ENCODE measurements at regions not wholly inside any gene's neighbourhood (a gene's known extent, or its start where the extent isn't known, plus 50 kb on each side); places are given as distances from the start of the nearest gene placed in this dataset.

DNA sequence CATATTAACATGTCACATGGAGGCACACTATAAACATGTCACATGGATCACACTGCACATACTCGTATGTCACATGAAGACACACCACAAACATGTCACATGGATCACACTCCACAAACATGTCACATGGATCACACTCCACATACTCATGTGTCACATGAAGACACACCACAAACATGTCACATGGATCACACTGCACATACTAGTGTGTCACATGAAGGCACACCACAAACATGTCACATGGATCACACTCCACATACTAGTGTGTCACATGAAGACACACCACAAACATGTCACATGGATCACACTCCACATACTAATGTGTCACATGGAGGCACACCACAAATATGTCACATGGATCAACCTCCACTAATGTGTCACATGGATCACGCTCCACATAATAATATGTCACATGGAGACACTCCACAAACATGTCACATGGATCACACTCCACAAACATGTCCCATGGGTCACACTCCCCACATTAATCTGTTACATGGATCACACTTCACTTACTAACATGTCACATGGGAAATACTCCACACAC, 195.6 kb upstream of the PFKP start:
- H3K9me3 ChIP-seq, result no peaks in the 10 kb centered on the region

DNA sequence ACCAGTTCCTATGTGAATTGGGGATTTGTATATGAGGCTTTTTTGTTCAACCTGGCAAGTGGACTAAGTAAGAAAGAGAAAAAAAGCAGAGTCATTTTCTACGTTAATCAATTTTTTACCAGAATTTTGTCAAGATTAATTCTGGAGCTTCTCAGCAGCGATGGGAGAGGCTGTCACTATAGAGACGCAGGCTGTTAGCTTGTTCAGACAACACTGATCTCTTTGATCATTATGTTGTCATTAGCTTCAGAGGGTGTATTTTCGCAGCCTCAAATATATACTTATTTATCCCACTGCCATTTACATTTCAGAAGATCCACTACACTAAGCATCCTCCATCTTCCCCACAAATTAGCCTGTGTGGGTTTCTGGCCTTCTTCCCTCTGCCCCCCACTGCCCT, 196.7 kb upstream of the PFKP start:
- no peak for DNase-seq
- TF ChIP-seq, protein P1, sequence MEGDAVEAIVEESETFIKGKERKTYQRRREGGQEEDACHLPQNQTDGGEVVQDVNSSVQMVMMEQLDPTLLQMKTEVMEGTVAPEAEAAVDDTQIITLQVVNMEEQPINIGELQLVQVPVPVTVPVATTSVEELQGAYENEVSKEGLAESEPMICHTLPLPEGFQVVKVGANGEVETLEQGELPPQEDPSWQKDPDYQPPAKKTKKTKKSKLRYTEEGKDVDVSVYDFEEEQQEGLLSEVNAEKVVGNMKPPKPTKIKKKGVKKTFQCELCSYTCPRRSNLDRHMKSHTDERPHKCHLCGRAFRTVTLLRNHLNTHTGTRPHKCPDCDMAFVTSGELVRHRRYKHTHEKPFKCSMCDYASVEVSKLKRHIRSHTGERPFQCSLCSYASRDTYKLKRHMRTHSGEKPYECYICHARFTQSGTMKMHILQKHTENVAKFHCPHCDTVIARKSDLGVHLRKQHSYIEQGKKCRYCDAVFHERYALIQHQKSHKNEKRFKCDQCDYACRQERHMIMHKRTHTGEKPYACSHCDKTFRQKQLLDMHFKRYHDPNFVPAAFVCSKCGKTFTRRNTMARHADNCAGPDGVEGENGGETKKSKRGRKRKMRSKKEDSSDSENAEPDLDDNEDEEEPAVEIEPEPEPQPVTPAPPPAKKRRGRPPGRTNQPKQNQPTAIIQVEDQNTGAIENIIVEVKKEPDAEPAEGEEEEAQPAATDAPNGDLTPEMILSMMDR (IDR thresholded peaks at IDR 0.05), result no peak
- Histone ChIP-seq H3K27ac (no peak overlapping the region), H3K9me3 (no peaks in the 10 kb centered on the region), H3K27me3 (peaks cover 0 to 12% of the 10 kb centered on the region in 2 donors), H3K4me3 (no peak overlapping the region), H3K36me3 (no peaks in the 10 kb centered on the region), H3K4me1 (no peaks in the 10 kb centered on the region)
- intact Hi-C loops (cut with DNase I; ENCODE audit: low total_unique reads), result no loop called here

More for the DNA sequence above, 195.6 kb upstream of the PFKP start:
- H3K36me3 ChIP-seq, result no peaks in the 10 kb centered on the region
- DNase-seq, result no peak
- no peaks in the 10 kb centered on the region for H3K4me1 ChIP-seq
- no peak overlapping the region for H3K4me3 ChIP-seq
- H3K27me3 ChIP-seq, result peaks cover 0 to 11% of the 10 kb centered on the region in 2 donors
- intact Hi-C loops (cut with DNase I; ENCODE audit: low total_unique reads), result no loop called here
- H3K27ac ChIP-seq, result no peak overlapping the region
- TF ChIP-seq, protein P1 (IDR thresholded peaks at IDR 0.05), result no peak

DNA sequence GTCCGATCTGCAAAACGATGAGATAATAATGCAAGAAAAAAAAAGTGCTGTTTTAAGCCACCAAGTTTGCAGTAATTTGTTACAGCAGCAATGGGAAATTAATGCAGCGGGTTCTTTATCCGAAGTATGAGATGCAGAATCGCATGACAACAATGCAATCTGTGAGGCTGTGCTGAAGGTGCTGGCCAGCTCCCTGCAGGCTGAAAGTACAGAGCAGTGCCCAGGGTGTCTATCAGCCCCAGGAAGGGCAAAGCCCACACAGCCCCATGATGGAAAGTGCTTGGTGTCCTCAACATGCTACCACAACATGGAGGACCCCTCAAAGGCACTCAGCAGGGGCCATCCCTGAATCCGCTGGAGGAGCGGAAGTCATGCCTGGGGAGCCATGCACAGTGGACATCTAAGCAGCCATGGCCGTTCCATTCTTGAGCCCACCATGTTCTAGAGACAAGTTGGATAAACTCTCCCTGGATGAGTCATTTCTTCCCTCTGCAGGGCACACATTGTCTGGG, 199.5 kb upstream of the PFKP start:
- Histone ChIP-seq H3K4me1 (no peaks in the 10 kb centered on the region), H3K36me3 (no peaks in the 10 kb centered on the region), H3K4me3 (no peak overlapping the region), H3K27me3 (peaks cover 0 to 12% of the 10 kb centered on the region in 2 donors), H3K9me3 (no peaks in the 10 kb centered on the region), H3K27ac (no peak overlapping the region)
- TF ChIP-seq, protein P1 (IDR thresholded peaks at IDR 0.05), result no peak
- intact Hi-C loops (cut with DNase I; ENCODE audit: low total_unique reads), result no loop called here
- no peak for DNase-seq

DNA sequence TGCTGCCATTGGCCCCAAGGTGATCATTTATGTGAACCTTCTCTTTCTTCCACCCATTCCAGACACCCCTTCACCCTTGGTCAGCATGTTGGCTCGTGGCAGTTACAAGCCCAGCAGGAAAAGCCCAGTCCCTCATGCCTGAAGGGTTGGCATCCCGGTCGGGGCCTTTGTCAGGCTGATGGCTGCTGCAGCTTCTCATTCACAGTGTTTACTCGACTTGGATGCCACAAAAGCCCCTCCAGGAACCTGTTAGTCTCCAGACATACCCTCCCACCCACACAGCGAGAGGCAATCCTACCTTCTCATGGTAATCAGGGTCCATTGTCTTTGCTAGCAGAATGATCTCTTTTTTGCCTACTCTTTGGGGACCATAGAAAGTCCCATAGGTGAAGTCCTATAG, 200.8 kb upstream of the PFKP start:
- no peak for DNase-seq
- Histone ChIP-seq H3K27me3 (peaks cover 0 to 12% of the 10 kb centered on the region in 2 donors), H3K4me3 (no peak overlapping the region), H3K27ac (no peak overlapping the region), H3K9me3 (no peaks in the 10 kb centered on the region), H3K4me1 (no peaks in the 10 kb centered on the region), H3K36me3 (no peaks in the 10 kb centered on the region)
- intact Hi-C loops (cut with DNase I; ENCODE audit: low total_unique reads), result no loop called here
- TF ChIP-seq, protein P1 (IDR thresholded peaks at IDR 0.05), result no peak

DNA sequence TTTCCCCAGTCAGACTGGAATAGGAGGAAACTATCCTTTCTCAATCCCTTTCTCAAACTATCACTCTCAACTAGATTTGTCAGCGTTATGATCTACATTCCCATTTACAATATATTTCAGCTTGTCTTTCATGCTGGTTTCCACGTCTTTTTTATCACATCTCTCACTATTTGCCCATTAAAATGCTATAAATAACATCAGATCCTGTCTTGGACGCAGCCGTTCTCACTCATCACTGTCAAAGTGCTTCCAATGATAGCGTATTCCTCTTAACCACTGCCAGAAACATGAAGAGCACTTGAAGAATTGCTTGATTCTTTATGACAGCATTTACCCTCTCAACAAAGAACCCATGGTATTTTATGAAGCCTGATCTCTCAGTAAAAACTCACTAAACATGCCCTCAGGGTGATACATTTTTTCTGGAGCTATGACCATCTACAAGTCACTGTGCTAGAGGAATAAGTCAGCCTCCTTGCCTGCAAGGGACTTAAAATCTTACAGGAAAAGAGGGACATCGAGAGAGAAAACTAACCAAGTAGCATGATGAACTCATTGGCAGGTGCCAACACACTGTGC, 205.6 kb upstream of the PFKP start:
- peaks cover 0 to 13% (median 8%) of the 10 kb centered on the region in 3 donors for H3K9me3 ChIP-seq
- no peak overlapping the region for H3K27ac ChIP-seq
- intact Hi-C loops (cut with DNase I; ENCODE audit: low total_unique reads), result no loop called here
- no peak for DNase-seq
- TF ChIP-seq, protein P1 (IDR thresholded peaks at IDR 0.05), result no peak
- no peak overlapping the region for H3K4me3 ChIP-seq
- peaks cover 0 to under 1% of the 10 kb centered on the region in 2 donors for H3K27me3 ChIP-seq
- no peaks in the 10 kb centered on the region for H3K36me3 ChIP-seq
- H3K4me1 ChIP-seq, result no peaks in the 10 kb centered on the region

Measured in tibial artery (tissue), 4 donors.